Chondrocyte (in vitro differentiated cells): ENCODE measurements at regions not wholly inside any gene's neighbourhood (a gene's known extent, or its start where the extent isn't known, plus 50 kb on each side); places are given as distances from the start of the nearest gene placed in this dataset.
"Not testable (repeated sequence)": the region's sequence is repeated elsewhere in the genome, so short reads cannot be mapped to it uniquely, and the experiment has no call there.

Experiments
- DNase-seq: peaks from one replicate; pipeline ENCODE4 v3.0.0; 2021; ENCODE audit warnings: mixed read lengths, low spot score
- H3K27ac Mint-ChIP-seq: one replicate; pipeline ENCODE4 v1.8.0; 2021; ENCODE audit warnings: mild to moderate bottlenecking, moderate library complexity, mixed read lengths; ENCODE audit not compliant: unreplicated experiment
- H3K27me3 Mint-ChIP-seq: 2 replicates; pipeline ENCODE4 v1.8.0; 2021; ENCODE audit warnings: low read depth, mixed read lengths
- H3K36me3 Mint-ChIP-seq: 2 replicates; pipeline ENCODE4 v1.8.0; 2021; ENCODE audit warnings: low read depth, mixed read lengths
- H3K4me1 Mint-ChIP-seq: 2 replicates; pipeline ENCODE4 v1.8.0; 2021; ENCODE audit warnings: low read depth, mild to moderate bottlenecking, mixed read lengths
- H3K4me3 Mint-ChIP-seq: one replicate; pipeline ENCODE4 v1.8.0; 2021; ENCODE audit warnings: mild to moderate bottlenecking, moderate library complexity, mixed read lengths; ENCODE audit not compliant: unreplicated experiment
- H3K9me3 Mint-ChIP-seq: 2 replicates; pipeline ENCODE4 v1.8.0; 2021; ENCODE audit warnings: low read depth, mixed read lengths
- TF ChIP-seq, protein P1 (sequence below): fragments of 200-600 bp; sonication (generic); IDR thresholded peaks from 2 replicates; pipeline ENCODE4 v1.5.0; 2021; ENCODE audit warnings: antibody characterized with exemption, mild to moderate bottlenecking, moderate library complexity

DNA sequence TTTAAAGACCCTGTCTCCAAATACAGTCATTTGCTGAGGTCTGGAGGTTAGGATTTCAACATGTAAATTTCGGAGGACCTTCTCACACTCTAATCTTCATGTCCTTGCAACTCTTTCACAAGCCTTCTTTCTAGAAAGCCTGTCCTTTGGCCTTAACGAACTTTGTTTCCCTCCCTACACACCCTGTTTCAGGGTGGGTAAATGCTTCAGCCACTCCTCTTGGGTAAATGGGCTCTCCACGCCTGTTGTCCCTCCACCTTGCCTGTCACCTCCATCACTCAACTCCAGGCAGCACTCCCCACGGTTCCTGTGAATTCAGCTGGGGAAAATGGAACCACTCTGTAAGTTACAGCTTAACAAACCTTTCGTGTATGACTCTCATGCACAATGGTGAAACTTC, 84.0 kb upstream of the COG2 start:
- no peak overlapping the region for H3K4me3 Mint-ChIP-seq
- H3K36me3 Mint-ChIP-seq, result no peaks in the 10 kb centered on the region
- TF ChIP-seq, protein P1, sequence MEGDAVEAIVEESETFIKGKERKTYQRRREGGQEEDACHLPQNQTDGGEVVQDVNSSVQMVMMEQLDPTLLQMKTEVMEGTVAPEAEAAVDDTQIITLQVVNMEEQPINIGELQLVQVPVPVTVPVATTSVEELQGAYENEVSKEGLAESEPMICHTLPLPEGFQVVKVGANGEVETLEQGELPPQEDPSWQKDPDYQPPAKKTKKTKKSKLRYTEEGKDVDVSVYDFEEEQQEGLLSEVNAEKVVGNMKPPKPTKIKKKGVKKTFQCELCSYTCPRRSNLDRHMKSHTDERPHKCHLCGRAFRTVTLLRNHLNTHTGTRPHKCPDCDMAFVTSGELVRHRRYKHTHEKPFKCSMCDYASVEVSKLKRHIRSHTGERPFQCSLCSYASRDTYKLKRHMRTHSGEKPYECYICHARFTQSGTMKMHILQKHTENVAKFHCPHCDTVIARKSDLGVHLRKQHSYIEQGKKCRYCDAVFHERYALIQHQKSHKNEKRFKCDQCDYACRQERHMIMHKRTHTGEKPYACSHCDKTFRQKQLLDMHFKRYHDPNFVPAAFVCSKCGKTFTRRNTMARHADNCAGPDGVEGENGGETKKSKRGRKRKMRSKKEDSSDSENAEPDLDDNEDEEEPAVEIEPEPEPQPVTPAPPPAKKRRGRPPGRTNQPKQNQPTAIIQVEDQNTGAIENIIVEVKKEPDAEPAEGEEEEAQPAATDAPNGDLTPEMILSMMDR, result no peak
- H3K4me1 Mint-ChIP-seq, result peaks cover 6% of the 10 kb centered on the region
- no peak for DNase-seq
- peaks cover 62% of the 10 kb centered on the region for H3K27me3 Mint-ChIP-seq
- no peak overlapping the region for H3K27ac Mint-ChIP-seq
- no peaks in the 10 kb centered on the region for H3K9me3 Mint-ChIP-seq

DNA sequence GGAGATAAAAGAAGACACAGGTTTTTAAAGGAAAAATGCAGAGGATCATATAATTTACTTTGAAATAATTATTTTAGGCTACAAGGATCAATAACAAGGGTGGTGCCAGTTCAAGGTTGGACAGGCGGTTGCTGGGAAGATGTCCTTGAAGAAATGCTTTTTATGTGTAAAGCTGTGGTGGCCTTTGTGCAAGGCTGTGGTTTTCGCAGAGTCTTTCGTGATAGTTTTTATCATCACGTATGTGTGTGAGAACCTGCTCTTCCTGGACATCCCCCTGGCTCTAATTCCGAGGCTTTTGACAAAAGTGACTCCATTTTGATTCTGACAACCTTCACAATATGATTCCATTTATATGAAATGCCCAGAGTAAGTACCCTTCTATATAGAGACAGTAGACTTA, 85.8 kb upstream of the COG2 start:
- no peak for DNase-seq
- no peak overlapping the region for H3K4me3 Mint-ChIP-seq
- no peak overlapping the region for H3K27ac Mint-ChIP-seq
- no peaks in the 10 kb centered on the region for H3K9me3 Mint-ChIP-seq
- TF ChIP-seq, protein P1, result no peak
- H3K36me3 Mint-ChIP-seq, result no peaks in the 10 kb centered on the region
- H3K27me3 Mint-ChIP-seq, result peaks cover 63% of the 10 kb centered on the region
- H3K4me1 Mint-ChIP-seq, result peaks cover 6% of the 10 kb centered on the region

DNA sequence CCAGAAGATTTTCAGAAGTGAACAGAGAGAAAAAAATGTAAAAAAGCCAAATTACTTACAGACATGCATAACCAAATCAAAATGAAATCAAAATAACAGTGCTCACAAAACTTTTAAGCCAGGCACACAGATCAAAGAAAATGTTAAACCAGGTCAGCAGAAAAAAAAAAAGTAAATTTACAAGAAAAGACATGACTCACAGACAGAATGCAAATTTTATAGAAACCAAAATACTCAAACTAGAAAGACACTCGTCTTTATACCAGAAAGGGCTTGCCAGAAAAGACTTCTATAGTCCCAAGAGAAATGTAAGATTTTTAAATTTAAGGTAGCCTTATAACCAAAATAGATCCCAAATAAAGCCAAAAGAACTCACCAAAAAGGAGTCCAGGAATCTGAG, 86.5 kb upstream of the COG2 start:
- H3K36me3 Mint-ChIP-seq, result no peaks in the 10 kb centered on the region
- no peak for DNase-seq
- H3K4me3 Mint-ChIP-seq, result no peak overlapping the region
- H3K27me3 Mint-ChIP-seq, result peaks cover 63% of the 10 kb centered on the region
- no peak overlapping the region for H3K27ac Mint-ChIP-seq
- peaks cover 6% of the 10 kb centered on the region for H3K4me1 Mint-ChIP-seq
- no peaks in the 10 kb centered on the region for H3K9me3 Mint-ChIP-seq
- TF ChIP-seq, protein P1, result no peak

DNA sequence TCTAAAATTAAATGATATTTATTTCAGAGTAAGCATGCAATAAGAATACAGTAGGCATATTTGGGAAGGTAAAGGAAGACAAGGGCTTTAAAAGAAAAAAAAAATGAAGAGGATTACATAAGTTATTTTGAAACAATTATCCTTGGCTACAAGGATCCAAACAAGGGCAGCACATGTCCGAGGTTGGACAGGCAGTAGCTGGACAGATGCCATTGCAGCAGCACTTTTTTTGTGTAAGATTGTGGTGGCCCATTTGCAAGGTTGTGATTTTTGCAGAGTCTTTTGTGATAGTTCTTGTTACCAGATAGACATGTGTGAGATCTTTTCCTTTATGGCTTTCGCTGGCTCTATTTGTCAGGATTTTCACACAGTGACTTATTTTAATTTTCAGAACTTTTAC, 89.4 kb upstream of the COG2 start:
- Mint-ChIP-seq H3K27me3 (peaks cover 67% of the 10 kb centered on the region), H3K27ac (no peak overlapping the region), H3K4me1 (peaks cover 6% of the 10 kb centered on the region), H3K4me3 (no peak overlapping the region), H3K36me3 (peaks cover 1% of the 10 kb centered on the region), H3K9me3 (no peaks in the 10 kb centered on the region)
- TF ChIP-seq, protein P1, result no peak
- DNase-seq, result no peak

DNA sequence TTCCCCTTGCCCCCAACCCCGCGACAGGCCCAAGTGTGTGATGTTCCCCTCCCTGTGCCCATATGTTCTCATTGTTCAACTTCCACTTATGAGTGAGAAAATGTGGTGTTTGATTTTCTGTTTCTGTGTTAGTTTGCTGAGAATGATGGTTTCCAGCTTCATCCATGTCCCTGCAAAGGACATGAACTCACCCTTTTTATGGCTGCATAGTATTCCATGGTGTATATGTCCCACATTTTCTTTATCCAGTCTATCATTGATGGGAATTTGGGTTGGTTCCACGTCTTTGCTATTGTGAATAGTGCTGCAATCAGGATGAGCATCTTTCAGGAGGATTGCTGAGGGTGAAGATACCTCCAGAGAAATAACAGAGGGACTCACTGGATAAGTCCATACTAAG, 91.3 kb upstream of the COG2 start:
- H3K36me3 Mint-ChIP-seq, DNase-seq, H3K27ac Mint-ChIP-seq, H3K4me1 Mint-ChIP-seq, H3K4me3 Mint-ChIP-seq, H3K9me3 Mint-ChIP-seq: not testable (repeated sequence)
- peaks cover 66% of the 10 kb centered on the region for H3K27me3 Mint-ChIP-seq

DNA sequence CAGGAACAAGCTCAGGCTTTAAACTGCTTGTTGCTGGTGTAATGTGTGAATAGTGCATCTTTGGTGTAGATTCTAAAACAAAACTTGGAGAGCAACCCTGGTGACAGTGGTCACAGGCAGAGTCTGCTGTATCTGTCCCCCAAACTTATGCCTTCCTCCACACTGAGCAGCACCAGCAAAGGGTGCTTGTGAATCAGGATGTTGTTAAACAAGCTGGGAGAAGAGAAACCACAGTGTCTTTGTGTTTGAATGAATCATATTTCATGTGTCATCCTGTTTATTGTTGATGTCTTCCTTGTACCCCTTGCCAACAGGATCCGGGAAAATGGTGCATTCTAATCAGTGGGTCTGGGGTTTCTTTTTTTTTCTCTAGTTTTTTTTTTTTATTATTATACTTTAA, 91.9 kb upstream of the COG2 start:
- H3K4me1 Mint-ChIP-seq, result no peaks in the 10 kb centered on the region
- H3K27ac Mint-ChIP-seq, result no peak overlapping the region
- no peak overlapping the region for H3K4me3 Mint-ChIP-seq
- H3K27me3 Mint-ChIP-seq, result peaks cover 64% of the 10 kb centered on the region
- no peak for DNase-seq
- peaks cover 1% of the 10 kb centered on the region for H3K36me3 Mint-ChIP-seq
- H3K9me3 Mint-ChIP-seq, result no peaks in the 10 kb centered on the region
- TF ChIP-seq, protein P1, result no peak
